RKO (cell line): ENCODE measurements at regions not wholly inside any gene's neighbourhood (a gene's known extent, or its start where the extent isn't known, plus 50 kb on each side); places are given as distances from the start of the nearest gene placed in this dataset.
"Not testable (repeated sequence)": the region's sequence is repeated elsewhere in the genome, so short reads cannot be mapped to it uniquely, and the experiment has no call there.

Source experiments
- DNase-seq: peaks from one replicate; pipeline ENCODE4 v3.0.0-alpha.2; 2016; ENCODE audit warnings: low spot score

DNA sequence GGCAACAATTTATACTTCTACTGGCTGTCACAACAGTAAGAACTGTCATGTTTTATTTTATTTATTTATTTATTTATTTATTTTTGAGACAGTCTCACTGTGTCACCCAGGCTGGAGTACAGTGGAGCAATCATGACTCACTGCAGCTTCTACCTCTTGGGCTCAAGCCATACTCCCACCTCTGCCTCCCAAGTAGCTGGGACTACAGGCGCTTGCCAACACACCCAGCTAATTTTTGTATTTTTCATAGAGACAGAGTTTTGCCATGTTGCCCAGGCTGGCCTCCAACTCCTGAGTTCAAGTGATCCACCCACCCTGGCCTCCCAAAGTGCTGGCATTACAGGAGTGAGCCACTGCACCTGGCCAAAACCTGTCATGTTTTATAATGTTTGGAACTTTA lies 255.1 kb upstream of the DUSP10 start:
- DNase-seq: peak; percentile 18

DNA sequence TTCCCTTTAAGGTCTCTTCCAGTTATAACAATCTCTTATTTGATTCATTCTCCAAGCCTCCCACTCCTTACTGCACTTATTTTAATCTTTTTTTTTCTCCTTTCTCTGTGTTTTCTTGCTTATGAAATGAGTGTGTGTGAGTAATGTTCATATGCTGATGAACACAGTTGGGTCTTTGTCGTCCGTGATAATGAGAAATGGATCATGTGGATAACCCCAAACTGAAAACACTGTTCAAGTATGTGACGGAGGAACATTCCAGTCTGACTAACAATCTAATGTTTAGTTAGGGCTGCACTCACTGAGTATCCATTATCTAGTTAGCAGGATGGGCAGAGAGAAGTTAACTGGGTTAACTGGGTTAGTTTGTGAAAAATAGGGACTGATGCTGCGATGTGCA lies 253.1 kb upstream of the DUSP10 start:
- no peak for DNase-seq

- DNase-seq: no peak
Measured at GRCh38 chr1:221994274-221994698, 252.4 kb upstream of the DUSP10 start.

DNA sequence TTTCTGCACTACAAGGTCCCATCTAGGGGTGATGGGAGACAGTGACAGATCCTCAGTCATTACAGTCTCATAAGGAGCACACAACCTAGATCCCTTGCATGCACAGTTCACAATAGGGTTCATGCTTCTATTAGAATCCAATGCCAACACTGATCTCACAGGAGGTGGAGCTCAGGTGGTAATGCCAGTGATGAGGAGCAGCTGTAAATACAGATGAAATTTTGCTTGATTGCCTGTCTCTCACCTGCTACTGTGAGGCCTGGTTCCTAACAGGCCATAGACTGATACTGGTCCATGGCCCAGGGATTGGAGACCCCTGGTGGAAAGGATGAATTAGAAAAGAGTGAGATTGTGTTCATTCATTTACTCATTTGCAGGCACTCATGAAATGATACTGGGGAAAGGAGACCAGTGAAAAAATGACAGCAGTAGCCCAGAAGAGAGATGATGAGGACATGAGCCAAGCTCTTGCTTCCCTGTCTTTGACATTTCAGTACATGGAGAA lies 251.6 kb upstream of the DUSP10 start:
- no peak for DNase-seq

GRCh38 chr1:221992427-221992826 lies 250.5 kb upstream of the DUSP10 start:
- DNase-seq: no peak

DNA sequence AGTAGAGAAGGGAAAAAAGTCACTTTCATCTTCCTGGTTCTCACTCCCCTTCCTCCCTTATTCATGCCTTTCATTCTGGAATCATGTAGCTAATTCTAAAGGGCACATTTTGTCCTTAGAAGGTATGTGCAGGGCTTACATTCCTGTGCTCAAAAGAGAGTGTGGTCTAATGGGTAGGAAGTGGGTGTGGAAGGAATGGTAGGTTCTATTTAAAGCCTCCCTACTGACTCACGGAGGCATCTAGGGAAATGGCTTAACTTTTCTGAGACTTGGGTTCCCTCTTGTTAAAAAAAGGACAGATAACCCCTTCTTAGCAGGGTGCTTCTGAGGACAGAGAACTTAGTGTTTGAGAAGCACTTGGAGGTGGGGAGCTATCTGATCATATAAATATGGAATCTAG lies 249.3 kb upstream of the DUSP10 start:
- DNase-seq: no peak

GRCh38 chr1:221989741-221990140 lies 247.9 kb upstream of the DUSP10 start:
- DNase-seq: no peak

- no peak for DNase-seq
Measured at GRCh38 chr1:221988829-221989228, 246.9 kb upstream of the DUSP10 start.

GRCh38 chr1:221987860-221988520 lies 246.1 kb upstream of the DUSP10 start:
- DNase-seq: peak; percentile 67

DNA sequence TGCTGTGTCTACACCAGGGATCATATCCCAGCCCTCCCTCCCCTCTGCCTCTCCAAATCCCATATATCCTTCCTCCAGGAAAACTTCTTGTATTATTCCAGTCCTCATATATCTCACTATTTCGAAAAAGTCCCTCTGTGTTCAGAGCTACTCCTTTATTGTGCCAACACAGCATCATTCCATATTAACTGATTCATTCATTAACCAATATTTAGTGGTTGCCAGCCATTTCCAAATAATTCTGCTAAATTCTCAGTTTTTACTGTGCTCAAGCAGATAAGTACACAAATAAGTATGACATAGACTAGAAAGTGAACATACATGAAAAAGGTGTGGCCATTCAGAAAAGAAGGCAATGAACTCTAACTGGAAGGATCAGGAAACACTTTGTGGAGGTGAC lies 241.6 kb upstream of the DUSP10 start:
- no peak for DNase-seq

DNA sequence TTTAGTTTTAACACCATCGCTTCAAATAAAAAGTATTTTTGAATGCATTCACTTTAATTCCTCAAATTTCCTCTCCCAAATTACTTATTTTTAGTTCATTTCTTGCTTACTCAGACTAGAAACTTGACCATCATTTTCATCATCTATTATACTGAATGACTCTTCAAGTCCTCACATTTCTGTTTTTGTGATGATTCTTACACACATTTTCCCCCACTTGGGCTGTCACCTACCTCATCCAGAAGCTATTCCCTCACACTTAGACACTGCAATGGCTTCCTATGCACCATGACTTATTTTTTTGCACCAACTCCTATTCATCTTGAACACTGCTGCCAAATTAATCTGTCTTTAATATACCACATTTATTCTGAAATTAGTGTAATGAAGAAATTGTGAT lies 239.6 kb upstream of the DUSP10 start:
- no peak for DNase-seq

DNA sequence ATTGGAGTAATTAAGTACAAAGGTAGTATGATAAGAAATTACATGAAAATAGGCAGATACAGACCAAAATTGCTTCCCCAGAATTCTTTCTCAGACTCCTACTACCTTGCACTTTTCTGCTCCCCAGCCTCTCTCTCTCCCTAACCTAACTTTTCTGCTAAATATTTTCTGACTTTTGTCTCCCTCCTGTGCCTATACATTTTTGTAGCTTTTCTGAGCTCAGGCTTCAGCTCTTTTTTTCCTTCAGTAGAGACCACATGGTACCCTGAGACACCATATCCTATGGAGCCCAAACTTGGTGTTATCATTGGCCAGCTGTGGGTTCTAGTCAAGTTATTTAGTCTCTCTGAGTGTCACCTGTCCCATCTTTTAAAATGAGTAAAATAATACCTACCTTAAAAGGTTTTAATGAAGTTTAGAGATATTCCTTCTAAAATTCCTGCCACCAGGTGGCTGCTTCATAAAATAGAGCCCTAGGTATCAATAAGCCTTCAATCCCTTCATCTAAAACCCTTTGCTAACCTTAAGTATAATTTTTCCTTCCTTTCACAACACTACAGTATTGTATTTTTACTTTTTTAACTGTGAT lies 237.6 kb upstream of the DUSP10 start:
- no peak for DNase-seq

DNA sequence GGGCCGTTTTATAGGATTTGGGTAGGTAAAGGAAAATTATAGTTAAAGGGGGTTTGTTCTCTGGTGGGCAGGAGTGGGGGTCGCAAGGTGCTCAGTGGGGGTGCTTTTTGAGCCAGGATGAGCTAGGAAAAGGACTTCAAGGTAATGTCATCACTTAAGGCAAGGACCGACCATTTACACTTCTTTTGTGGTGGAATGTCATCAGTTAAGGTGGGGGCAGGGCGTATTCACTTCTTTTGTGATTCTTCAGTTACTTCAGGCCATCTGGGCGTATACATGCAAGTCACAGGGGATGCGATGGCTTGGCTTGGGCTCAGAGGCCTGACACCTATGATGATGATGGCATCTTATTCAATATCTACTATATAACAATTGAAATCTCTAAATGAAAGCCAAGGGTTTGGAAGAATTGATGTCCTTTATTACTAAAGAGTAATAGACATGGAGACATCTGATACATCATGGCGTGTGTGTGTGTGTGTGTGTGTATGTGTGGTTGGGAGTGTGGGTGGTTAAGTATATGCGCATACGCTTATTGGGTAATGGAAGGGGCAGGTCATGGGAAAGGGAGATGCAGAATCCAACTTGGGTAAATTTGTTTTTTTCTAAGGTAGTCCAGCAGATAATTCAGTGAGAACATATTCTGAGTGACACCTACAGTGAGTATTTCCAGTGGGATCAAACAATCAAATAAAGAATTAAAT lies 236.9 kb upstream of the DUSP10 start:
- DNase-seq: not testable (repeated sequence)

DNA sequence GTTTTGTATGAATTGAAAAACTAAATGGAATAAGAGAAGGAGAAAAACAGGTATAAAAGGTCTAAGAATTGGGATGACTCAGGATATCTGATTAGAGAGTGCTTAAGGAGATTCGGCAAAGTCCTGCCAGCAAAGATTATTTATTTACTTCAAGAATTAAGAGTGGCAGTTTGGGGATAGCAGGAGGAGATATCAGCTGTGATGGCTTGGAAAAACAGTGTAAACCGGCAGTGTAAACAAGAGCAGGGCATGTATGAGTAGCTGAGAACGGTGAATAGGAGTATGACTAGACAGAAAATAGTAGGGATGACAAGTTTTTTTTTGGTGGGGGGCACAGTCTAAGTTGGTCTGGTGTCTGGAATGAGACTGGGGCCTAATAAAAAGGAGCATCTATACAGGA lies 231.9 kb upstream of the DUSP10 start:
- DNase-seq: not testable (repeated sequence)

DNA sequence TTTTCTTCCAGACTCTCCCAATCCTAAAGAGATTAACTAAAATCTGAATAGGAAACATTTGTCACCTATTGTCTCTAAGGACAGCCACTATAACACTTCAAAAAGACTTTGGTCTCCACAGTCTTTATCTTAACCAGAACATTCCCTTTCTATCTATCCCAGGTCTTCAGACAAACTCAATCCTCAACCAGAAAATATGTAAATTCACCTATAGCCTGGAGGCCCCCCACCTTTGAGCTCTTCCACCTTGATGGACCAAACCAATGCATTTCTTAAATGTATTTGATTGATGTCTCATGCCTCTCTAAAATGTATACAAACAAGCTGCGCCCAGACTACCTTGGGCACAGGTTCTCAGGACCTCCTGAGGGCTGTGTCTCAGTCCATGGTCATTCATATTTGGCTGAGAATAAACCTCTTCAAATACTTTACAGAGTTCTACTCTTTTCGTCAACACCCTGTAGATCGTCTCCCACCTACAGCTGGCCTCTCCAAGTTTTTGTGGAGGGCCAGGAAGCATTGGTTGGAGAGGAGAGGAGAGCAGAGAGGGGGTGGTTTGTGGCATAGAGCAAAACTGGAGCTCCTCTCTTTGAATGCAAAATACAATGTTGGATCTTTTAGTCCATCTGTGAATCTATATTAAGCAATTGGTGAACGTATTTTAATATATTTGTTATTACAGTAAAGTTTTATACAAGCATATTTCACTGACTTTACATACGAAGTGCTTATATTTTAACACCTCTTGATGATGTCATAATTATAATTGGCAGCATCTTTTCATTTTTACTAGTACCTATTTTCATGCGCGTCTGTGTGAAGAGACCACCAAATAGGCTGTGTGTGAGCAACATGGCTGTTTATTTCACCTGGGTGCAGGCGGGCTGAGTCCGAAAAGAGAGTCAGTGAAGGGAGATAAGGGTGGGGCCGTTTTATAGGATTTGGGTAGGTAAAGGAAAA lies 230.7 kb upstream of the DUSP10 start:
- DNase-seq: no peak

DNA sequence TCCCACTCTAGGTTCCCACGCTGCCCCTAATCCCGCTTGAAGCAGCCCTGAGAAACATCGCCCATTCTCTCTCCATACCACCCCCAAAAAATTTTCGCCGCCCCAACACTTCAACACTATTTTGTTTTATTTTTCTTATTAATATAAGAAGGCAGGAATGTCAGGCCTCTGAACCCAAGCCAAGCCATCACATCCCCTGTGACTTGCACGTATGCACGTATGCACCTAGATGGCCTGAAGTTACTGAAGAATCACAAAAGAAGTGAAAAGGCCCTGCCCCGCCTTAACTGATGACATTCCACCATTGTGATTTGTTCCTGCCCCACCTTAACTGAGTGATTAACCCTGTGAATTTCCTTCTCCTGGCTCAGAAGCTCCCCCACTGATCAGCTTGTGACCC lies 229.1 kb upstream of the DUSP10 start:
- DNase-seq: not testable (repeated sequence)

DNA sequence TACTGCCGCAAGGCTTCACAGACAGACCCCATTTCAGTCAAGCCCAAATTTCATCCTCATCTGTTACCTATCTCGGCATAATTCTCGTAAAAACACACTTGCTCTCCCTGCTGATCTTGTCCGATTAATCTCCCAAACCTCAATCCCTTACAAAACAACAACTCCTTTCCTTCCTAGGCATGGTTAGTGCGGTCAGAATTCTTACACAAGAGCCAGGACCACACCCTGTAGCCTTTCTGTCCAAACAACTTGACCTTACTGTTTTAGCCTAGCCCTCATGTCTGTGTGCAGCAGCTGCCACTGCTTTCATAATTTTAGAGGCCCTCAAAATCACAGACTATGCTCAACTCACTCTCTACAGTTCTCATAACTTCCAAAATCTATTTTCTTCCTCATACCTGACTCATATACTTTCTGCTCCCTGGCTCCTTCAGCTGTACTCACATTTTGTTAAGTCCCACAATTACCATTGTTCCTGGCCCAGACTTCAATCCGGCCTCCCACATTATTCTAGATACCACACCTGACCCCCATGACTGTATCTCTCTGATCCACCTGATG lies 227.5 kb upstream of the DUSP10 start:
- DNase-seq: not testable (repeated sequence)

- DNase-seq: not testable (repeated sequence)
Measured at GRCh38 chr1:221967538-221967937, 225.6 kb upstream of the DUSP10 start.

GRCh38 chr1:221966888-221967287 lies 225.0 kb upstream of the DUSP10 start:
- not testable (repeated sequence) for DNase-seq

DNA sequence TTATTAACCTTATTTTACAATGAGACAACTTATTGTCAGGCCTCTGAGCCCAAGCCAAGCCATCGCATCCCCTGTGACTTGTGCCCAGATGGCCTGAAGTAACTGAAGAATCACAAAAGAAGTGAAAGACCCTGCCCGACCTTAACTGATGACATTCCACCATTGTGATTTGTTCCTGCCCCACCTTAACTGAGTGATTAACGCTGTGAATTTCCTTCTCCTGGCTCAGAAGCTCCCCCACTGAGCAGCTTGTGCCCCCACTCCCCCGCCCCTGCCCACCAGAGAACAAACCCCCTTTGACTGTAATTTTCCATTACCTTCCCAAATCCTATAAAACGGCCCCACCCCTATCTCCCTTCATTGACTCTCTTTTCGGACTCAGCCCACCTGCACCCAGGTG lies 224.0 kb upstream of the DUSP10 start:
- DNase-seq: not testable (repeated sequence)

DNA sequence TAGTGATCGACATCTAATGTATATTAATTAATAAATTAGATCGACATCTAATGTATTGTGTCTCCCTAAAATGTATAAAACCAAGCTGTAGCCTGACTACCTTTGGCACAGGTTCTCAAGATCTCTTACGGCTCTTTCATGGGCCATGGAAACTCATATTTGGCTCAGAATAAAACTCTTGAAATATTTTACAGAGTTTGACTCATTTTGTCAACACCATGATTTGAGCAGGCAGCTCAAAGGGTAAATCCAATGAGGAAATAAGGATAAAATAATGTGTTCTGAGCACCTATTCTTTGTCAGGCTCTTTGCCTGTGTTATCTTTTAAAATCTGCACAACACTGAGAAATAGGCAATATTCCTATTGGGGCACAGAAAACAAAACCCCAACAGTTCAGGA lies 223.4 kb upstream of the DUSP10 start:
- no peak for DNase-seq

DNA sequence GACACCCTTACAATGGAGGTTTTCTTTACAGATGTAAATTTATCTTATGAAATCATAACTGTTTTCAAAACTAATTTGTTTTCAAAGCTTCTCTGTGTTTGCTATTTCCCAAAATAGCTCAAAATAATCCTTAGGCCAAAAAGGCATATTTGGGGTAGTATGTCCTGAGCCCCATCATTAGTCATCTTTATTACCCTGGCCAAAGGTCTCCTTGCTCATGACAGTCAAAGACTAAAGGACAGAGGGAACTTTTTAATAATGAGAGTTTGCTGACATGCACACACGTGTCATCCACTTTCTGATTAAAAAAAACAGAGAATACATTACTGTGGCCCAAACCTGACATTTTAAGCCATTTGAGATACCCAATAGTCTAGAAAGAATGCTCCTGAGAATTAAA lies 221.9 kb upstream of the DUSP10 start:
- DNase-seq: no peak
